ENCODE measurements at regions not wholly inside any gene's neighbourhood (a gene's known extent, or its start where the extent isn't known, plus 50 kb on each side); places are given as distances from the start of the nearest gene placed in this dataset.

DNA sequence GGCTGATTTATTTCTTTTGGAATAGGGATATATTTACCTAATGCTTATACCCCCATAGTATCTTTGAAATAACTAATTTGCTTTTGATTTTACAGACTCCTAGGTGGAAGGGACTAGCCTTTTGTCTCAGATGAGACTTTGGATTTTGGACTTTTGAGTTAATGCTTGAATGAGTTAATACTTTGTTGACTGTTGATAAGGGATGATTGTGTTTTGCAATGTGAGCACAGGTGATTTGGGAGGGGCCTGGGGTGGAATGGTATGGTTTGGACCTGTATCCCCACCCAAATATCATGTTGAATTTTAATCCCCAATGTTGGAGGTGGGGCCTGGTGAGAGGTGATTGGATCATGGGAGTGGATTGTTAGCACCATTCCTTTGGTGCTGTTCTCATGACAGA, 117.4 kb upstream of the ZC4H2 start:
- no peak for DNase-seq (ENCODE audit: low read depth, low spot score)
- H3K4me1 ChIP-seq (ENCODE audit: control insufficient read depth, insufficient read depth, low read length), result no peaks in the 10 kb centered on the region
- BruUV-seq (replicated peaks), result no TSS peak
- in situ Hi-C loops (cut with HindIII; ENCODE audit: low pct_unique_long_range_greater_than_20kb, low sequenced_read_pairs) (no loop called here), intact Hi-C loops (cut with micrococcal nuclease; ENCODE audit: unreplicated experiment) (no loop called here)
- ChIA-PET CTCF (no interaction called here), POLR2A (no interaction called here)
- no peak overlapping the region for H3K27ac ChIP-seq (ENCODE audit: low read length)
- TF ChIP-seq POLR2AphosphoS5 (IDR thresholded peaks at IDR 0.05; ENCODE audit: low read depth, low read length) (no peak), SIN3A (IDR thresholded peaks at IDR 0.05; ENCODE audit: borderline replicate concordance, insufficient read depth, low read depth, low read length) (no peak), TCF7L2 (IDR thresholded peaks at IDR 0.05; ENCODE audit: low read depth, low read length) (no peak)
- TF ChIP-seq, protein P1, sequence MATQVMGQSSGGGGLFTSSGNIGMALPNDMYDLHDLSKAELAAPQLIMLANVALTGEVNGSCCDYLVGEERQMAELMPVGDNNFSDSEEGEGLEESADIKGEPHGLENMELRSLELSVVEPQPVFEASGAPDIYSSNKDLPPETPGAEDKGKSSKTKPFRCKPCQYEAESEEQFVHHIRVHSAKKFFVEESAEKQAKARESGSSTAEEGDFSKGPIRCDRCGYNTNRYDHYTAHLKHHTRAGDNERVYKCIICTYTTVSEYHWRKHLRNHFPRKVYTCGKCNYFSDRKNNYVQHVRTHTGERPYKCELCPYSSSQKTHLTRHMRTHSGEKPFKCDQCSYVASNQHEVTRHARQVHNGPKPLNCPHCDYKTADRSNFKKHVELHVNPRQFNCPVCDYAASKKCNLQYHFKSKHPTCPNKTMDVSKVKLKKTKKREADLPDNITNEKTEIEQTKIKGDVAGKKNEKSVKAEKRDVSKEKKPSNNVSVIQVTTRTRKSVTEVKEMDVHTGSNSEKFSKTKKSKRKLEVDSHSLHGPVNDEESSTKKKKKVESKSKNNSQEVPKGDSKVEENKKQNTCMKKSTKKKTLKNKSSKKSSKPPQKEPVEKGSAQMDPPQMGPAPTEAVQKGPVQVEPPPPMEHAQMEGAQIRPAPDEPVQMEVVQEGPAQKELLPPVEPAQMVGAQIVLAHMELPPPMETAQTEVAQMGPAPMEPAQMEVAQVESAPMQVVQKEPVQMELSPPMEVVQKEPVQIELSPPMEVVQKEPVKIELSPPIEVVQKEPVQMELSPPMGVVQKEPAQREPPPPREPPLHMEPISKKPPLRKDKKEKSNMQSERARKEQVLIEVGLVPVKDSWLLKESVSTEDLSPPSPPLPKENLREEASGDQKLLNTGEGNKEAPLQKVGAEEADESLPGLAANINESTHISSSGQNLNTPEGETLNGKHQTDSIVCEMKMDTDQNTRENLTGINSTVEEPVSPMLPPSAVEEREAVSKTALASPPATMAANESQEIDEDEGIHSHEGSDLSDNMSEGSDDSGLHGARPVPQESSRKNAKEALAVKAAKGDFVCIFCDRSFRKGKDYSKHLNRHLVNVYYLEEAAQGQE (IDR thresholded peaks at IDR 0.05; ENCODE audit: insufficient read depth in 1 of 2, low read depth in 2 of 2, low read length in 1 of 2), result no peak
- TF ChIP-seq, protein P2, sequence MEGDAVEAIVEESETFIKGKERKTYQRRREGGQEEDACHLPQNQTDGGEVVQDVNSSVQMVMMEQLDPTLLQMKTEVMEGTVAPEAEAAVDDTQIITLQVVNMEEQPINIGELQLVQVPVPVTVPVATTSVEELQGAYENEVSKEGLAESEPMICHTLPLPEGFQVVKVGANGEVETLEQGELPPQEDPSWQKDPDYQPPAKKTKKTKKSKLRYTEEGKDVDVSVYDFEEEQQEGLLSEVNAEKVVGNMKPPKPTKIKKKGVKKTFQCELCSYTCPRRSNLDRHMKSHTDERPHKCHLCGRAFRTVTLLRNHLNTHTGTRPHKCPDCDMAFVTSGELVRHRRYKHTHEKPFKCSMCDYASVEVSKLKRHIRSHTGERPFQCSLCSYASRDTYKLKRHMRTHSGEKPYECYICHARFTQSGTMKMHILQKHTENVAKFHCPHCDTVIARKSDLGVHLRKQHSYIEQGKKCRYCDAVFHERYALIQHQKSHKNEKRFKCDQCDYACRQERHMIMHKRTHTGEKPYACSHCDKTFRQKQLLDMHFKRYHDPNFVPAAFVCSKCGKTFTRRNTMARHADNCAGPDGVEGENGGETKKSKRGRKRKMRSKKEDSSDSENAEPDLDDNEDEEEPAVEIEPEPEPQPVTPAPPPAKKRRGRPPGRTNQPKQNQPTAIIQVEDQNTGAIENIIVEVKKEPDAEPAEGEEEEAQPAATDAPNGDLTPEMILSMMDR (IDR thresholded peaks at IDR 0.05), result no peak
- no peaks in the 10 kb centered on the region for H3K9me3 ChIP-seq (ENCODE audit: control insufficient read depth, insufficient read depth, low read depth, low read length)
- ATAC-seq, result no peak
- H3K36me3 ChIP-seq (ENCODE audit: control insufficient read depth, insufficient read depth, low read length), result no peaks in the 10 kb centered on the region
- H3K27me3 ChIP-seq (ENCODE audit: control insufficient read depth, insufficient read depth, low read length), result no peaks in the 10 kb centered on the region
- no peak overlapping the region for H3K4me3 ChIP-seq (ENCODE audit: low read depth in 2 of 2, low read length in 2 of 2)

DNA sequence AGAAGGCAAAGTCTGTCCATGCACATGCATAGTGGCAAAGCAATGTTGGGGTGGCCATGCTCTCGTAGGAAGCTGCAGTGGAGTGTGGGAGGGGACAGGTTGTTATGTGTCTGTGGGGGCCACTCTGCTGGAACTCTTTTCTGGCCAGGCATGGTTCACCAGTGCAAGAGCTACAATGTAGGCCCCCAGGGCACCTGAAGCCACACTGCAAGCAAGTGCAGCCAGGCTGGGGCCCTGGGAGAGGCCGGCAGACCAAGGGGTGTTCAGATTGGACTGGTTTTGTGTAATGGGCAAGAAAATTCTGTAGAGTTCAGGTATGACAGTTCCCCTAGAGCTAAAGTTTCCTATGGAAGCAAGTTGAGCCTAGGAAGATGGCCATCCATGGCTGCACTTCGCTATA, 97.0 kb upstream of the ZC4H2 start:
- Histone ChIP-seq H3K4me3 (ENCODE audit: low read depth in 2 of 2, low read length in 2 of 2) (no peak overlapping the region), H3K27me3 (ENCODE audit: control insufficient read depth, insufficient read depth, low read length) (no peaks in the 10 kb centered on the region), H3K9me3 (ENCODE audit: control insufficient read depth, insufficient read depth, low read depth, low read length) (peaks cover 5% of the 10 kb centered on the region; the same call in 1 of the 2 replicates), H3K36me3 (ENCODE audit: control insufficient read depth, insufficient read depth, low read length) (no peaks in the 10 kb centered on the region), H3K4me1 (ENCODE audit: control insufficient read depth, insufficient read depth, low read length) (no peaks in the 10 kb centered on the region), H3K27ac (ENCODE audit: low read length) (no peak overlapping the region)
- no peak for ATAC-seq
- CTCF ChIA-PET, result no interaction called here
- TF ChIP-seq, protein P1 (IDR thresholded peaks at IDR 0.05; ENCODE audit: insufficient read depth in 1 of 2, low read depth in 2 of 2, low read length in 1 of 2), result no peak
- TF ChIP-seq POLR2AphosphoS5 (IDR thresholded peaks at IDR 0.05; ENCODE audit: low read depth, low read length) (no peak), TCF7L2 (IDR thresholded peaks at IDR 0.05; ENCODE audit: low read depth, low read length) (no peak), SIN3A (IDR thresholded peaks at IDR 0.05; ENCODE audit: borderline replicate concordance, insufficient read depth, low read depth, low read length) (no peak)
- TF ChIP-seq, protein P2 (IDR thresholded peaks at IDR 0.05), result no peak
- POLR2A ChIA-PET, result no interaction called here
- in situ Hi-C loops (cut with HindIII; ENCODE audit: low pct_unique_long_range_greater_than_20kb, low sequenced_read_pairs) (no loop called here), intact Hi-C loops (cut with micrococcal nuclease; ENCODE audit: unreplicated experiment) (no loop called here)
- no peak for DNase-seq (ENCODE audit: low read depth, low spot score)
- no TSS peak for BruUV-seq (replicated peaks)

Data from Panc1 (cell line).